HepG2 (cell line): ENCODE measurements at regions not wholly inside any gene's neighbourhood (a gene's known extent, or its start where the extent isn't known, plus 50 kb on each side); places are given as distances from the start of the nearest gene placed in this dataset.

Source experiments
- PAWR ChIP-seq: sonication (generic); formaldehyde crosslinking; IDR thresholded peaks from 2 replicates; pipeline ENCODE4 v1.4.0; 2020; ENCODE audit warnings: missing genetic modification reagents, mild to moderate bottlenecking, borderline replicate concordance
- SPEN ChIP-seq: sonication (generic); formaldehyde crosslinking; IDR thresholded peaks from 2 replicates; pipeline ENCODE4 v1.5.1; 2020; ENCODE audit warnings: low read depth, mild to moderate bottlenecking, missing genetic modification reagents
- ZBTB37 ChIP-seq: sonication (generic); formaldehyde crosslinking; IDR thresholded peaks from 2 replicates; pipeline ENCODE4 v1.4.0; 2020; ENCODE audit warnings: mild to moderate bottlenecking, missing genetic modification reagents
- ZBTB40 ChIP-seq, 2 experiments: fragments of 450-650 bp in 1 of 2; sonication (generic) in 1 of 2; formaldehyde crosslinking in 1 of 2; IDR thresholded peaks; 2 replicates each; pipeline versions ENCODE4 v1.6.1 to v1.8.0; 2016 to 2022; ENCODE audit warnings: antibody characterized with exemption in 1 of 2, mild to moderate bottlenecking in 1 of 2, missing genetic modification reagents in 1 of 2
- ZNF770 ChIP-seq: sonication (generic); formaldehyde crosslinking; IDR thresholded peaks from 2 replicates; pipeline ENCODE4 v1.5.0; 2020; ENCODE audit warnings: mild to moderate bottlenecking, missing genetic modification reagents

DNA sequence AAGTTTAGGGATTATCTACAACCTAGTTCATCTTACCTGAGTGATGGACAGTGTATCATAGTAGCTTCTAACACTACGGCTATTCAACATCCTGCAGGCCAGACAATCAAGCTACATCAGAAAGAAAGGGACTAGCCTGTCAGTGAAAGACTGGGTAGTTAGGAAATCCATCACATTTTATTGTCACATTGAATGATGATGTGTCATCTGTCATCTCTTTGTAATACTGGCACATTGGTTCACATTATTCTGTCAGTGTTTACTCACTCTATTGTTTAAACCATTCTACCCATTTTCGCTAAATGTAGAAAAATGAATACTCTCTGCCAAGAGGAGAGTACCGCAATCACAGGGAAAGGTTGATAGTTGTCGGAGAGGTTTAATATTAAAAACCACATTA lies 1155.8 kb downstream of the TUSC7 start (continued):
- TF ChIP-seq ZNF770 (no peak), SPEN (CRISPR knock-in tag) (no peak), ZBTB37 (CRISPR knock-in tag) (no peak), ZBTB40 (IDR thresholded peaks at IDR 0.05) (no peak), ZBTB40 (CRISPR knock-in tag; IDR thresholded peaks at IDR 0.05) (no peak), PAWR (CRISPR knock-in tag) (no peak)
- TF ChIP-seq, all 625 proteins: peak for 0
